NCI-H2081 (cell line): ENCODE measurements at regions not wholly inside any gene's neighbourhood (a gene's known extent, or its start where the extent isn't known, plus 50 kb on each side); places are given as distances from the start of the nearest gene placed in this dataset.
"Not testable (repeated sequence)": the region's sequence is repeated elsewhere in the genome, so short reads cannot be mapped to it uniquely, and the experiment has no call there.

Experiments
- DNase-seq, 2 experiments: peaks; one replicate each; lab custom pipeline; 2025; lab: John Stamatoyannopoulos, UW

DNA sequence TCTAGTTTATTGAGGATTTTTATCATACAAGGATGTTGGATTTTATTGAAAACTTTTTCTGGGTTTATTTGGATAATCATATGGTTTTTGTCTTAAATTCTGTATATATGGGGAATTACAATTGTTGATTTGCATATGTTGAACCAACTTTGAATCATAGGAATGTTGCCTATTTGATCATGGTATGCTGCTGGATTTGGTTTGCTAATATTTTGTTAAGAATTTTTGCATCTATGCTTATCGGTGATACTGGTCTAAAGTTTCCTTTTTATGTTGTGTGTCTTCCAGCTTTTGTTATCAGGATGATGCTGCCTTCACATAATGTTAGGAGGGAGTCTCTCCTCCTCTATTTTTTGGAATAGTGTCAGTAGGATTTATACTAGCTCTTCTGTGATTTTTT is 745.0 kb downstream of the PRELID2 start:
- no peak for DNase-seq

DNA sequence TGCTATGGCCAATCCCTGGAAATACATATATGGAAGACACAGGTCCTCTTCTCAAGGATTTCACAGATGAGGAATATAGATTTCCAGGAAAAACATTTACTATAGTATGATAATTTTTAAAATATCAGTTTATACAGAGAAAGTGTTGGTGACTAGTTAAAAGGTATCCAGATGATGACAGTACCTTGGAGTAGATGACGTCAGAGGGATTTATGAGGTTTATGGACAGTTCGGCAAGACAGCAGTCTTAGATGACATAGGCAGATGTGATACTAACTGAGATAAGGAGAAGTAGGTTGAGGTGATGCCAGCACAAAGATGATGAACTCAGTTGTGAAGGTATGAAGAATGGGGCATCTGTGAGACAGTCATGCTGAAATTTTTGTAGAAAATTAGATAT is 750.3 kb downstream of the PRELID2 start:
- no peak for DNase-seq

DNA sequence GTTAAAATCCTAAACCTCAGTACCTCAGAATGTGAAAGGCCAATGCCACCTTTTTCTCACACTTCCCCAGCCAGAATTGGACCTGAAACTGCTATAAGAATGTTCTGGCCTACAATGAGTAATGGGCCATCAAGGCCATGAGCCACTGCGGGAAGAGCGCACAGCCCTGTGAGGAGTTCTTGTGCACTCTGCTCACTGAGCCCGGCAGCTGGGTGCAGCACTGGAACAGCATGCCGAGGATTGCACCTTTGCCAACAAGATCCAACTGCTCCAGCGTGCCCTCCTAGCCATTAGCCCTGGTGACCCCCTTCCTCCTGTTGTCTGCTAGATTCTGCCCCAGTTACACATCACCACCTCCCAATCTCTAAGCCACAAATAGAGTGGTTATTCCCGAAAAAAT is 758.1 kb downstream of the PRELID2 start:
- no peak for DNase-seq

DNA sequence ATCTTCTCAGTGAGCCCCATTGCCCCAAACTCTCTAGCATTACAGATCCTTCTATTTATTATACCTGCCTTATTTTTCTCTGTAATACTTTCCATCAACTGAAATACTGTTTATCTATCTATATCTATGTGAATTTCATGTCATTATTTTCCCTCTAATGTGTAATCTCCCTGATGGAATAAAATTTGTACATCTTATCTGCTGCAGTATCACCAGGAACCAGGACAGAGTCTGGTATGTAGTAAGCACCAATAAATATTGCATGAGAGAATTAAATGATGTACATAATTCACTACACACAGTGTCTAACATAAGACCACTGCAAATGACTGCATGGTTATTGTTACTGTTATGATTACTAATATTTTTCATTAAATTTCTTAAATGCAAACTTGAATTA is 759.1 kb downstream of the PRELID2 start:
- no peak for DNase-seq

DNA sequence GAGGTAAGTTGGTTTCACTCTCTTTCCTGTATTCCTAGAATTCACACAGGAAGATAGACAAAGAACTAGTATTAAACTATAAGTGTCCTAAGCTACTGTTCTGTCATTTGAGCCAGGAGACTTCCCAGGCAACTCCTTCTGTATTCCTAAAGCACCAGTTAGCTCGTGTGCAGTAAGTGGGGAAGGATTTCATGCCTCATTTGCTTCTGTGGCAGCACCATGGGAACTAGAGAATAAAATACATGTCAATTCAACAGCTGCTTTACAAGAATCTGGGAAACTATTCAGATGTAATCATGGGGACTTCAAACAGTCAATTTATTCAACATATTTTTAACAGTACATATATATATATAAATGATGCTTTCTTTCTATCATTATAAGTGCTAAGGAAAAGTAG is 762.3 kb downstream of the PRELID2 start:
- peak in 1 of 2 experiments; percentile 9 for DNase-seq

DNA sequence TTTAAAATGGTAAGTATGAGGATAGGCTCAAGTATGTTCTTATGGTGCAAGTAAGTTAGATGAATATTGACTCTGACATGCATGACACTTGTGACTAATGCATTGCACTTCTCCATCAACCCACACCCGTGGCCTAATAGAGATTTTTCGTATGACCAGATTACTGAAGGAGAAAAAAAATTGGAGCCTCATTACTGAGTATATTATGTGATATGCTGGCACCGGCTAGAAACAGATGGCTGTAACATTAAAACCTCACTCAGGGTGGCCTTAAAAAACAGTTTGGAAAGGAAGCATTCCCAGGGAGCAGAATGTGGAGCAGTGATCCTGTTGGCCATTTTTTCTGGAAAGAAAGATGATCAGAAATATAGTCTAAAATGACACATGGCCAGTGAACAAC is 766.4 kb downstream of the PRELID2 start:
- no peak for DNase-seq

DNA sequence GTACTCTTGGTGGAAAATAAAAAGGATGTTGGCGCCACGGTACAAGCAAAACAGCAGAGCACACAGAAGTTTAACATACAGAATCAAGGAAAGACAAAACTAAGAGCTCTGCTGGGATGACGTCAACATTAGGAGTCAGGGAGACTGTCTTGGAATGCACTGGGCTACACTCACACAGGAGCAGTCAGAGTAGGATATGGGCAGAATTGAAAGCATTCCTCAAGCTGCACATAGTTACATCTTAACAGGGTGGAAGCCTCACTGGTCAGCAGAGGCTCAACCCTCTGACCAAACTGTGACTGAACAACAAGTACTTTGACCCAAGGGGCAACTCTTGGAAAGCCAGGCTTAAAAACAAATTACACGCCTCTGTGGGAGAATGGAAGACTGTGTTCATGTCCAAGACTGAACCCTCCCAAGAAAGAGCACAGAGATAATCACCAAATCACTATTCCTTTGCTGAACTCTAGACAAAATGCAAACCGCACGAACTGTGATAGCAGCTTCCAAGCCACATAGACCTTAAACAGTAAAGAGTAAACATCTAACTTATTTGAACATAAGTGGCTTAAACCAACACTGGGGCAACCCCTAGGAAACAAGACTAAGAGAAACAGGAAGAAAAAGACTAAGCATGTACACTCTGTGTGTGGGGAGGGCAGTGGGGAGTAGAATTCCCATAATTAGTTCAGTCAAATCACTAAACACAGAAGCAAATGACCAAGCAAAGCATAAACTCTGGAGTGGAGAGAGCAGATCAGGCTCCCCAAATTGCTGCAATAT is 772.7 kb downstream of the PRELID2 start:
- DNase-seq: no peak

DNA sequence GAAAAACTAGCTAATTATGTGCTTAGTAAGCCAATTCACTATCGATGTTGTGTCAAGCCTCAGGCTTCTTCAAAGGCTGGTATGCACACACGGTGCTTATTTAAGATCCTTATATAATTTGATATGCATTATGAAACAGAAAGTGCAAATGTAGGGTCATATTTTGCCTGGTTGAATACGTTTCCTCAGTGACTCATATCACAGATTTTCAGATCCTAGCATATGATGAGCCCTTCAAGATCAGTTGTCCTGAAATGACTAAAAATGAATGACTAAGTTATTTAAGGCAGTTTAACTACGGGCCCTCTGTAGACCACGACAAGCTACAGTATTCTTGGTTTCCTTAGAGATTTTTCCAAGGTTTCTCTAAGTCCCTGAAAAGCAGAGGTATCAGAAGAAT is 778.3 kb downstream of the PRELID2 start:
- DNase-seq: no peak

DNA sequence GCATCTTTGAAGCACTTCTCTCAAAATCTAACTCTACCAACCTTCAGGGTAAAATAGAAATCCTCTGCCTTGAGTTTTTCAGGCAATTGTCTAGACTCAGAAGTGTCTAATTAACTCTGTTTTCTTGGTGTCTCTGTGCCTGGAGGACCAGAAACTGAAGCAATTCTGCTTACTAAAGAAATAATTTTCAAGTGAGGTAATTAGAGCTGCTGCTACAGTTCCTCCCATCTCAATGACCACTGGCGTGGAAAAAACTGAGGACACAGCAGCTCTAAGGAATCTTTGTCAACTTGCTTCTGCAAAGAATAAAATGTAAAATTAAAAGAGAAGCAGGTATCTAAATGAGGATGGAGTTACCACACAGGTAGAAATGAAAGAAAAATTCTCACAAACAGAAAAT is 785.0 kb downstream of the PRELID2 start:
- DNase-seq: no peak

DNA sequence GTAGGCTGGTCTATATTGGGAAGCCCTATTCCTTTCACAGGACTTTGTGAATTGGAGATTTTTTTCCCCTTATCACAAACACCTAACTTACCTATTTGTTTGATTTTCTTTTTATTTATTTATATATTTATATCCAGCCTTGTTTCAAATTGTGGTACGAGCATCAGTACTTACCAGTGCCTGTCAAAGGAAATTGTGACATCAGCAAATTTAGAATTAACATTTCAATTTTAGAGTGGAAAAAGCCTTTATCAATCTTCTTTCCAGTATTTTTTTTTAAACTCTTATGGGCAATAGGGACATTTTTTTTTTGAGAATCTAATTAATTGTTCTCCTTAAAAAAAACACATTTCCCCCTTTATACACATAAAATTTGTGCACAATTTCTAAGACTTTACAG is 790.2 kb downstream of the PRELID2 start:
- DNase-seq: no peak

DNA sequence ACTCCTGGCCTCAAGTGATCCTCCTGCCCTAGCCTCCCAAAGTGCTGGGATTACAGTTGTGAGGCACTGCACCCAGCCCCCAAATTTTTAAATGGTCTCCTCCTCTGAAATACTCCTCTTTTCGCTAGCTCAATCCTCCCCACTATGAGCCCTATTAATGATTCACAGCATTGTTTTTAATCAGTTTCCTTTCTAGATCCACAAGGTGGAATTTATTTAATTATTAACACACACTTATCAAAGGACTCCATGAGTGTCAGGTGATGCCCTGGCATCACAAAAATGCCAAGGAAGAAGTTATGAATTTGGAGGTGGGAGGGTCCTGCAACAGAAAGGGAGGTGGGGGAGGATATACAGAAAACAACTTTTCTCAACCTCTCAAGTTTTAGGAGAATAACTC is 806.5 kb downstream of the PRELID2 start:
- no peak for DNase-seq

DNA sequence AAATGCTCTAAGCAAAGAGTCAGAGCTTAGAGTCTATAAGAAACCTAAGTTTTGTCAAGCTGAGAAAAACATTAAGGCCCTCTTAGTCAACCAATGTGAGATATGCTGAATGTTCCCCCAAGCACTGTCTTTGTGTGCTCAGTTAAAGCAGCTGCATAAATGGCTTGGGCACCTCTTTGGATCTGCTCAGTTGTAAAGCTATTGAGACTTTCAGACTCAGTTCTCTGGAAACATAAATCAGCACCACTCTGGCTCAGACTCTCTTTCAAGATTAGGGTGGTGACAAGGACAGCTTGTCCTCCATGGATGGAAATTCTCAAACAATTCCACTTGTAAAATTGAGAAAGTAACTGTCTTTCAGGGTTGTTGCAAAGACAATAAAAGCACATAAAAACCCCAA is 807.9 kb downstream of the PRELID2 start:
- no peak for DNase-seq

DNA sequence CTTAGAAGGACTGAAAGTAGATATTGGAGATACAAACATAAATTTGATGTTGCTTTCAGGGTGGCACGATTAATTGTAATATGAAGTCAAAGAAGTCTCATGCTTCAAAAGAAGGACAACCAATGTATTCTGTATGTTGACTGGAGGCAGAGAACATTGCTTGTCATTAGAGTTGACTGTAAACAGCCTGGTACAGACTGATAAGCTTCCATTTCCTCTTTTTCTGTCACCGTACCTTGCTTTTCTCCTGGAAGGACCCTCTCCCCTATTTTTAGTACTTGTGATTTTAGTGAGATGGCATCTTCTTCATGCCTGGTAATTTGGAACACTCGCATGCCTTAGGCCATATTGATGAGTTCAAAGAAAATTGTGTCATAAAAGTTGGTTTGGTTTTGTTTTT is 809.4 kb downstream of the PRELID2 start:
- no peak for DNase-seq

DNA sequence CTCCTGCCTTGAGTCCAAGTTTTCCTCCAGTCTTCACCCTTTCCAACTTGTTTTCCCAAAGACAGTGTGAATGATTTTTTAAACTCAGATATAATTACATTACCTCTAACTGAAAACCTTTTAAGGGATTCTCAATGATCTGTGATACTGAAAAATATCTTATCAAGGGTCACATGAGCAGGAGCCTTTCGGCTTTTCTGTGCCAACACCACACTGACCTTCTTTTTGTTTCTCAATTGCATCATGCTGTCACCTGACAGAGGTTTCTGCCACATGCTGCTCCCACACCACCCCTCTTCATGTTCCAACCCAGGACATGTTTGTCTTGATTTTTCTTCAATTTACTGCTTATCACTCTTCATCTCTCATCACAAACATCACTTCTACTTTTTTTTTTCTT is 820.0 kb downstream of the PRELID2 start:
- no peak for DNase-seq

DNA sequence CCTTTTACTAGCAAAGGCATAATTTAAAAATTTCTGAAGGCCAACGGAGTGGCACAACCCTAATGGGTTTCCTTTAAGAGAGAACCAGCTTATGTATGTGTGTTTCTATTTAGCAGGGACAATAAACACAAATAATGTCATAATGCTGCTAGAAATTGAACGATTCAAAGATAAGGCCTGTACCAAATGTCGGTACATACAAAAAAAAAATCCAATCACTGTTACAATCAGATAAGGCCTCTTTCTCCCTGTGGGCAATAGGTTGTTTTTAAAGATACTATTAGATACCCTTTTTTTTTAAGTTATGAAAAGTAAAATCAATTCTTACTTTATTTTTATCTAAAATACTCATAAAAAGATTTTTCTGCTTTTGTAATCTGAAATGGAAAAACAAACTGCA is 821.0 kb downstream of the PRELID2 start:
- DNase-seq: no peak

DNA sequence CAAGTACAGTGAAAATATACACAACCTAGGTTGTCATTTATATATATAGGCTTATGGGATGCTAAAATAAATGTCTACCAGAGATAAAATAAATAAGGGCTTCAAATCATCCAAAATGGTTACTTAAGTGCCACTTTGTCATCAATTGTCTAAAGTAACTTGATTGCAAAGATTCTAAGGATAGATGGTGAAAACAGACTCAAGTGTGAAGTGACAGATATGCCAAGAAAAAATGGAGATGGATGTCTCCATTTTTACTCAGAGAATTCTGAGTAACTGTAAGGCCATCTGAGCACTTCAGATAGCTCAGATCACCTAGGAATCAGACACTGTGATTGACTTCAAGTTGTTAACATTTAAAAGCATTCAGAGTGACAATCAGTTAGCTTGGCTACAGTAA is 824.3 kb downstream of the PRELID2 start:
- DNase-seq: no peak

DNA sequence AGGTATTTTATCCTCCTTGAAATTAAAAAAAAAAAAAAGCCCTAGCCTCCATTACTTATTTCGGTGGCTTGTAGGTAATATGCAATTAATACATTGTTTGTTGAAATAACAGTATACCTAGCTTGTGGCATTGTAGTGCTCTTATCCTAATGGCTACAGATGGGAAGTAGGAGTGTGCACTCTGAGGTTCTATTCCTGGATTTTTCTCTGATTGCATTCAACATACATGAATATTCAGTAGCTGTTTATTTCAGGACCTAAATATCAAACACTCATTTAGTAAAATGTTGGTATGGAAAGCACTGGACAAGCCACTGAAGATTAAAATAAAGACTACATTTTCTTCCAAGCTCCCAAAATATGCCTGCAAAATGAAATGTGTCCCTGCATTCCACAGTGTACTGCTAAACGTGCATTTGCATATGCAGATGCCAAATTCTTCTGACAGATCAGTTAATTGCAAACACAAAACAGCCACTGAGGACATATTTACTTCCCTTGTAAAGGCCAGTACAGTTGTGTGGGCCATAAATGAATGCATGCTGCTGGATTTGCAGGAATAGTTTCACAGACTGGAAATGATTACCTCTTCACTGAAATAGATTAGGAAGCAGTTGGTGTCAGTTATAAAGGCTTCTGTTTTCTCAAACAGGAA is 826.1 kb downstream of the PRELID2 start:
- no peak for DNase-seq

DNA sequence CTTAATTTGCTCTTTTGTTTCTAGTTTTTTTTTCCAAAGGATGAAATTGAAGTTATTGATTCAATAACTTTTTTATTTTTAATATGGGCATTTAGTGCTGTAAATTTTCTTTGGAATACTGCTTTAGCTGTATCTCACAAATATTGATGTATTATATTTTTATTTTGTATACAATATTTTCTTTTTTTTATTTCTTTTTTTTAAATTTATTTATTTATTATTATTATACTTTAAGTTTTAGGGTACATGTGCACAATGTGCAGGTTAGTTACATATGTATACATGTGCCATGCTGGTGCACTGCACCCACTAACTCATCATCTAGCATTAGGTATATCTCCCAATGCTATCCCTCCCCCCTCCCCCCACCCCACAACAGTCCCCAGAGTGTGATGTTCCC is 823.7 kb downstream of the KCTD16 start:
- DNase-seq: not testable (repeated sequence)

DNA sequence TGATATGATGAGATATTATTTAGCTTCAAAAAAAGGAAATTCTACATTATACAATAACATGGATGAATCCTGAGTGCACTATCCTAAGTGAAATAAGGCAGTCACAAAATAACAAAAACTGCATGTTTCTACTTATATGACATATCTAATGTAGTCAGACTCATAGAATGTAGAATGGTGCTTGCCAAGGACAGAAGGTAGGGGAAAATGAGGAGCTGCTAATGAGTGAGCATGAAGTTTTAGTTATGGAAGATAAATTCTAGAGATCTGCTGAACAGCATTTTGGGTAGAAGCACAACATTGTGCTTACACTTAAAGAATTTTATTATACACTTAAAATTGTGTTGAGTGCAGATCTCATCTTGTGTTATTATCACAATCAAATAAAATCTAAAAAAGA is 812.4 kb downstream of the KCTD16 start:
- no peak for DNase-seq

DNA sequence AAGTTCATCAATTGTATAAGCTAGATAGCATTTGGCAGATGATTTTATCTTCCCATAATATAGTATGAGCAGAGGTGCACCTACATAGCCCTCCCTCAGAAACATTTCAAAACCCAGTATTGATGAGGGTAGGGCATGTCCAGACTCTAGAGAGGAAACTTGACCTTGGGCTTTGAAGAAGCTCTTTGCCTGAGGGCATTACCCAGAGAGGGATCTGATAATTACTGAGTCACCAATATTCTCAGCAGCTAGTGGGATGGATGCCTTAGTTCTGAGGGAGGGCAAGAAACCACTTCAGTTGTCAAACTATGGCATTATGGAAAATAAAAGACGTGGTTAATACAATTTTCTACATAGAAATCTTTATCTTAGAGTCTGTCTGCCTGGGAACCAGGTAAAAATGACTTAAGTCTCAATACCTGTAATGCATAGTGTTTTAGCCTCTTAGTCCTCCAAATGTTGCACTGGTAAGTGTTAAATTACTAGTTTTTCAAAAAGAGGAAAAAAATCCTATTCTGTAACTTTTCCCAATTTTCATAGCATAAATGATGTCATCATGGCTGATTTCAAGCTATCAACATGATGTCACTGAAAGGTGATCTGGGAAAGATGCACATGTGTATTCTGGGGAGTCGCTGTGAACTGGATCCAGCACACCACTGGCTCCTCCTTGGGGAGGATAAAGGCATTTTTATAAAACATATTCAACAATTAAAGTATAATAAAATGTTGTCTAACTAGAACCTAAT is 809.0 kb downstream of the KCTD16 start:
- no peak for DNase-seq

DNA sequence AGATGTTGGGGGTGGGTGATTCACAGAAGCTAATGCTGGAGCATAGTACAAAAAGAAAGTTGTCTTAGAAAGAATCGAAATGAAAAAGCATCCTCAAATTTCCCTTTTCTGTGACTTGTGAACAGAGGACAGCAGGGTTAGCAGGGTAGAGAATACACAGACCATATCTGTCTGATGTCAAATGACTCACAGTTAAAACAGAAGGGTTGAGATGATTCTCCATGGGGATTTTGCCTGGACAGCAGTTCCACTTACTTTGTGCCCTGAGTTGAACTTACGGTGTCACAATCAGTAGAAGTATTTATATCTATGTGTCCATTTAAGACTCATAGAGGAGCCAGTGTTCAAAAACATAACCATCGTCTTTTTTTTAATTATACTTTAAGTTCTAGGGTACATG is 801.6 kb downstream of the KCTD16 start:
- DNase-seq: no peak

DNA sequence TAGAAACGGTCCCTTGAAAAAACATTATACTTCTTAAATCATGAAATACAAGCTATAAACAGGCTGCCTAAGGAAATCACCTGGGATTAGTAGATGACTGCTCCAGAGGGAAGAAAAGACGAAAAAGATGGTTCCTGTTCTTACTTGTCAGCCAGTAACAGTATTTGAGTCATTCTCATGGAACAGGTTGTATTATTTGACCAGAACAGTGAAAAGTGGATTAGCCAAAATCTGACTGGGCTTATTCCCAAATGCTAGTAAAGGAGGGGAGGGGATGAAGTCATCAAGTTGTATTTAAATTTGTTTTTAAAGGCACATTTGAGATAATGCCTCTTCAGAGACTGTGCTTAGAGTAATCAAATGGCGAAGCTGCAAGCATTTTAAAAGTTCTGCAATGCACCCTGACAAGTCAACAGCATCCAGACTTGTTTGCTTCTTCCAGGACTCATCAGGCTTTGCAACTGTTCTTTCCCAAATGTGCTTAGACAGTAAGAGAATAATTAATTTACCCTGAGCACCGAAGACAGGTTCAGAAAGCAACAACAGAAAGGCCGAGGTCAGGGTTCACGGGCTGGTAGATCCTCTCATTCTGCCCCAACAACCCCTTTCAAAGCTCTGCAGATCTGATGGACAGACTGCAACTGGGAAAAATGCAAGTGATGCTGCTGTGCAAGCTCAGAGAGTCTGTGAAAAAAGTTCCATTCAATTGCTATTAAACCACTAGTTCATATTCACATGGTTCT is 800.6 kb downstream of the KCTD16 start:
- no peak for DNase-seq

DNA sequence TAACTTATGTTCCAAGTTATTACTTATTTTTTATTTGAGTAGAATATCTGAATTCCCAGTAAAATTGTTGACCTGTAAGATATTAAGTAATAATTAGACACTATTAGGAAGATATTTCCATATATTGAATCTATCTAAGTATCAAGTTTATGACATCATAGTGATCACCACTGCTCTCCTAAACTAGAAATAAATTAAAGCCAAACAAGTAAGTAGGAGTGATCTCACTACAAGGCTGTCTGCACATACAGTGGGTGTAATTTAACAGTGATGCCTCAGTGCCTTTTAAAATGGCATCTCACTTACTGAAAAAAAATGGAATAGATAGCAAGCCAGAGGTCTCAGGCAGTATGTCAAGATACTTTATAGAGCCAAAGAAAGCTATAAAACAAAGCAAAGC is 789.6 kb downstream of the KCTD16 start:
- DNase-seq: no peak
